Keratinocyte (primary cell): ENCODE measurements at regions not wholly inside any gene's neighbourhood (a gene's known extent, or its start where the extent isn't known, plus 50 kb on each side); places are given as distances from the start of the nearest gene placed in this dataset.

Experiments
- EZH2 ChIP-seq: IDR thresholded peaks from one replicate; pipeline ENCODE4 v1.6.1; 2012; ENCODE audit warnings: inconsistent platforms, mild to moderate bottlenecking, low read length, moderate library complexity
- TF ChIP-seq, protein P1 (sequence below), 3 experiments: IDR thresholded peaks in 1 of 3; conservative IDR thresholded peaks in 1 of 3; optimal IDR thresholded peaks in 1 of 3; 2 replicates in 2 of 3; 3 replicates in 1 of 3; pipeline versions ENCODE3 to v1.5.1; 2011; ENCODE audit warnings: low read length in 3 of 3, mild to moderate bottlenecking in 3 of 3, moderate library complexity in 2 of 3, control low read depth in 1 of 3, inconsistent platforms in 1 of 3; ENCODE audit not compliant: insufficient read depth in 2 of 3; ENCODE audit errors: extremely low read depth in 1 of 3

DNA sequence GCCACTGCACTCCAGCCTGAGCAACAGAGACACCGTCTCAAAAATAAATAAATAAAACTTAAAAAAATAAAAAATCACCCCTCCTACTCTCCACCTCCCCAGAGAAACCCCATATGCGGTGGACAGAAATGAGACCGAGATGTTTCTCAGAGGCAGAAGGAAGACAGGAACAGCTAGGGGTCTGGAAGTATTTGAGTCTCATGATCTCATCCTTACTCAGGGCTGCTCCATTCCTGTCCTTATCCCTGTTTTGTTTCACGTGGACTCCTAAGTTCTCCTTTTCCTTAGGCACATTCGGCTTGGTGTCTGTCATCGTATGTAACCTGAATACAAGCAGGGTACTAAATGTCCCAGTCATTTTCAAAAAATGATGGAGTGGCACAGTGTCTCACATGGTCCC, 76.1 kb downstream of the C9orf50 start:
- TF ChIP-seq EZH2, result no peak
- TF ChIP-seq, protein P1, sequence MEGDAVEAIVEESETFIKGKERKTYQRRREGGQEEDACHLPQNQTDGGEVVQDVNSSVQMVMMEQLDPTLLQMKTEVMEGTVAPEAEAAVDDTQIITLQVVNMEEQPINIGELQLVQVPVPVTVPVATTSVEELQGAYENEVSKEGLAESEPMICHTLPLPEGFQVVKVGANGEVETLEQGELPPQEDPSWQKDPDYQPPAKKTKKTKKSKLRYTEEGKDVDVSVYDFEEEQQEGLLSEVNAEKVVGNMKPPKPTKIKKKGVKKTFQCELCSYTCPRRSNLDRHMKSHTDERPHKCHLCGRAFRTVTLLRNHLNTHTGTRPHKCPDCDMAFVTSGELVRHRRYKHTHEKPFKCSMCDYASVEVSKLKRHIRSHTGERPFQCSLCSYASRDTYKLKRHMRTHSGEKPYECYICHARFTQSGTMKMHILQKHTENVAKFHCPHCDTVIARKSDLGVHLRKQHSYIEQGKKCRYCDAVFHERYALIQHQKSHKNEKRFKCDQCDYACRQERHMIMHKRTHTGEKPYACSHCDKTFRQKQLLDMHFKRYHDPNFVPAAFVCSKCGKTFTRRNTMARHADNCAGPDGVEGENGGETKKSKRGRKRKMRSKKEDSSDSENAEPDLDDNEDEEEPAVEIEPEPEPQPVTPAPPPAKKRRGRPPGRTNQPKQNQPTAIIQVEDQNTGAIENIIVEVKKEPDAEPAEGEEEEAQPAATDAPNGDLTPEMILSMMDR (optimal IDR thresholded peaks at IDR 0.05 in 1 of 3, IDR thresholded peaks at IDR 0.05 in 1 of 3, conservative IDR thresholded peaks at IDR 0.05 in 1 of 3; ENCODE audit: extremely low read depth in 1 of 3, insufficient read depth in 2 of 3, low read length in 3 of 3), result no peak
